RWPE2 (cell line): ENCODE measurements at regions not wholly inside any gene's neighbourhood (a gene's known extent, or its start where the extent isn't known, plus 50 kb on each side); places are given as distances from the start of the nearest gene placed in this dataset.

Experiments used
- ATAC-seq: fragments of 200-7000 bp; cut with Tn5 transposase; 3 replicates; pipeline ENCODE4 v1.9.1; 2021; ENCODE audit warnings: low read depth
- DNase-seq: peaks from one replicate; pipeline ENCODE4 v3.0.0-alpha.2; 2020; ENCODE audit warnings: low spot score
- H3K27ac ChIP-seq: fragments of 450-650 bp; 2 replicates; pipeline ENCODE4 v1.5.1; 2017; ENCODE audit warnings: mild to moderate bottlenecking; ENCODE audit not compliant: poor library complexity, severe bottlenecking
- H3K27me3 ChIP-seq: fragments of 250-450 bp; sonication (Bioruptor Pico); 2 replicates; pipeline ENCODE4 v1.5.1; 2021; ENCODE audit warnings: mild to moderate bottlenecking, moderate library complexity; ENCODE audit not compliant: insufficient read depth, poor library complexity, severe bottlenecking
- H3K36me3 ChIP-seq: fragments of 250-450 bp; sonication (Bioruptor Pico); 2 replicates; pipeline ENCODE4 v1.5.1; 2020; ENCODE audit warnings: low read depth, mild to moderate bottlenecking, moderate library complexity
- H3K4me1 ChIP-seq: fragments of 250-450 bp; sonication (Bioruptor Pico); 2 replicates; pipeline ENCODE4 v1.5.1; 2021; ENCODE audit warnings: mild to moderate bottlenecking, moderate library complexity; ENCODE audit not compliant: insufficient read depth, poor library complexity, severe bottlenecking
- H3K4me3 ChIP-seq: fragments of 250-450 bp; sonication (Bioruptor Pico); 2 replicates; pipeline ENCODE4 v1.5.1; 2021; ENCODE audit warnings: mild to moderate bottlenecking, moderate library complexity; ENCODE audit not compliant: severe bottlenecking
- H3K9me3 ChIP-seq: fragments of 250-450 bp; sonication (Bioruptor Pico); 2 replicates; pipeline ENCODE4 v1.5.1; 2021; ENCODE audit warnings: mild to moderate bottlenecking, moderate library complexity; ENCODE audit not compliant: severe bottlenecking
- TF ChIP-seq, protein P1 (sequence below): fragments of 450-650 bp; IDR thresholded peaks from one replicate; pipeline ENCODE4 v1.5.1; 2017; ENCODE audit warnings: mild to moderate bottlenecking, moderate library complexity; ENCODE audit not compliant: poor library complexity, severe bottlenecking

DNA sequence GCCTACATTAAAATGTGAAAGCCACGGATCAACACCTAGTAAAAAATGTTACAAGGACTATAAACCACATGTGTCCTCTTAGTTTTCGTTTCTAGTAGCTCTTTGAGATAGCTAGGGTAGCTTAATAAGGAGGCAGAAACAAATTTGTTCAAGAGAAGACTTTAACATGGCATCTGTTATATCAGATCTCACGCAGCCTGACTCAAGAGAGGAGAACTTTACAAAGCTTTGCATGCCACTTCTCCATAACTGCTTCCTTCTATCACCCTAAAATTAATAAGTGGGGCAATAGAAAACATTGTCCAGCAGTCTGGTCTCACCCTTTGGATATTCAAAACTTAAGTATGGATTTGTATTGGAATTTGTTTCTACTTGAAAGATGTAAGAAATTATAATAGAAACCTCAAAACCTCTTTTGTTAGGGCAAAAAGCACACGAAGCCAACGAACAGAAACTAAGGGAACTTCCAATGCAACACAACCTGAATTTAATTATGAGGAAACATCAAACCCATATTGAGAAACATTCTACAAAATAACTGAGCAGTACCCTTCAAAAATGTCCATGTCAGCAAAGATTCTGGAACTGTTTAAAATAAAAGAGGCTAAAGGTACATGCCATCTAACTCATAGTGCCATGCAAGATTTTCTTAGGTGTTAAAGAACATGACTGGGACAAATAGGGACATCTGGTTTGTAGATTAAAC, 194.8 kb downstream of the LRIG3 start:
- Histone ChIP-seq H3K27me3 (no peaks in the 10 kb centered on the region), H3K27ac (no peak overlapping the region), H3K9me3 (no peaks in the 10 kb centered on the region), H3K4me3 (no peak overlapping the region), H3K36me3 (no peaks in the 10 kb centered on the region), H3K4me1 (no peaks in the 10 kb centered on the region)
- ATAC-seq (no peak), DNase-seq (no peak)
- TF ChIP-seq, protein P1, sequence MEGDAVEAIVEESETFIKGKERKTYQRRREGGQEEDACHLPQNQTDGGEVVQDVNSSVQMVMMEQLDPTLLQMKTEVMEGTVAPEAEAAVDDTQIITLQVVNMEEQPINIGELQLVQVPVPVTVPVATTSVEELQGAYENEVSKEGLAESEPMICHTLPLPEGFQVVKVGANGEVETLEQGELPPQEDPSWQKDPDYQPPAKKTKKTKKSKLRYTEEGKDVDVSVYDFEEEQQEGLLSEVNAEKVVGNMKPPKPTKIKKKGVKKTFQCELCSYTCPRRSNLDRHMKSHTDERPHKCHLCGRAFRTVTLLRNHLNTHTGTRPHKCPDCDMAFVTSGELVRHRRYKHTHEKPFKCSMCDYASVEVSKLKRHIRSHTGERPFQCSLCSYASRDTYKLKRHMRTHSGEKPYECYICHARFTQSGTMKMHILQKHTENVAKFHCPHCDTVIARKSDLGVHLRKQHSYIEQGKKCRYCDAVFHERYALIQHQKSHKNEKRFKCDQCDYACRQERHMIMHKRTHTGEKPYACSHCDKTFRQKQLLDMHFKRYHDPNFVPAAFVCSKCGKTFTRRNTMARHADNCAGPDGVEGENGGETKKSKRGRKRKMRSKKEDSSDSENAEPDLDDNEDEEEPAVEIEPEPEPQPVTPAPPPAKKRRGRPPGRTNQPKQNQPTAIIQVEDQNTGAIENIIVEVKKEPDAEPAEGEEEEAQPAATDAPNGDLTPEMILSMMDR, result no peak

DNA sequence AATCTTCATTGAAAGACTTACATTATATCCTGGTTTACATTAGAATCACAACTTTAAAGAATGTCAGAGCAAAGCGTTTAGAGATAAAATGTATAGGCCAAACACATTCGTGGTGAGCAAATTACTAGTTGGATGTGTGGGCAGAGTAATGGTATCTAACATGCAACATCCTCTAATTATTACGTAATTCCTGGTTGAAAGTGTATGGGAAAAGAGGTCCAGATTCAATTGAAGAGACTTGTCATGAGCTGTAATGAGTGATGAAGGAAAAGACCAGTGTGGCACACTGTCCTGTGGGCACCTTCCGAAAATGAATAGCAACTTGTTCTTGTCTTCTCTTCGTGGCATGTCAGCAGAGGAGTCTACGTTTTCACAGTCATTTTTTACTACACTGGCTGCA, 192.8 kb downstream of the LRIG3 start:
- Histone ChIP-seq H3K9me3 (no peaks in the 10 kb centered on the region), H3K36me3 (no peaks in the 10 kb centered on the region), H3K27me3 (no peaks in the 10 kb centered on the region), H3K4me1 (no peaks in the 10 kb centered on the region), H3K27ac (no peak overlapping the region), H3K4me3 (no peak overlapping the region)
- TF ChIP-seq, protein P1, result no peak
- ATAC-seq (no peak), DNase-seq (no peak)

DNA sequence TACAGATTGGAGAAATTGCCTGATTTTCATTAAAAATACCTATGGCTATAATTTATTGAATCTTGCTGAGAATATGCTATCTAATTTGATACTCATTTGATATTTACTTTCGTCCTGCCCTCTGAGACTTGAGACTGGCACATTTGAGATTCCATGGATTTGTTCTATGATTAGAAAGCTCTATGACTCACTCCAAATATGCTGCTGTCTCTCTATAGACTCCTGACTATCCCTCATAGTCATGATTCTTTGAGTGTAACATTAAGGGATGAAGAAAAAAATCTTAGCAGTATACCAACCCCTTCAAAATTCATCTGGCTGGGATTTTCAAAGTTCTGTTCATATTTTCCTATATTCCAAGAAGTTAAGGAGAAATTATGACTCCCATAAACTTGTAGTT, 191.9 kb downstream of the LRIG3 start:
- TF ChIP-seq, protein P1, result no peak
- Histone ChIP-seq H3K4me3 (no peak overlapping the region), H3K9me3 (no peaks in the 10 kb centered on the region), H3K4me1 (no peaks in the 10 kb centered on the region), H3K27ac (no peak overlapping the region), H3K36me3 (no peaks in the 10 kb centered on the region), H3K27me3 (no peaks in the 10 kb centered on the region)
- ATAC-seq (peak; percentile 58; the same call in 1 of the 3 replicates), DNase-seq (no peak)

DNA sequence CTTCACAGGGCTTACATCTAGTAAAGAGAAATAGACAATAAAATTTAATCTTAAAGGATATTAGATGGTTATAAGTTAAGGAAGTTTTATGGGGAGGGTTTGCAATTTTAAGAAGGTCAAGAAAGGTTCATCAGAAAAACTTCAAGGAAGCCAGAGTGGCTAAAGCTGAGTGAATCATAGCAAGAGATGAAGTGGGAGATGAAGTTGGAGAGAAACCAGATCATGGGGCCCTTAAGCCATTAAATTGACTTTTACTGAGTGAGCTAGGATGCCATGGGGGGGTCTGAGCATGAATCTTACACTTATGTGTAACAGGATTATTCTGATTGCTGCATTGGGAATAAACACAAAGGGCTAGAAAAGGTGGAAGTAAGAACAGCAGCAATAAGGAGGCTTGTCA, 189.2 kb downstream of the LRIG3 start:
- TF ChIP-seq, protein P1, result no peak
- Histone ChIP-seq H3K9me3 (no peaks in the 10 kb centered on the region), H3K4me1 (no peaks in the 10 kb centered on the region), H3K27ac (no peak overlapping the region), H3K36me3 (no peaks in the 10 kb centered on the region), H3K4me3 (no peak overlapping the region), H3K27me3 (no peaks in the 10 kb centered on the region)
- DNase-seq (no peak), ATAC-seq (no peak)

DNA sequence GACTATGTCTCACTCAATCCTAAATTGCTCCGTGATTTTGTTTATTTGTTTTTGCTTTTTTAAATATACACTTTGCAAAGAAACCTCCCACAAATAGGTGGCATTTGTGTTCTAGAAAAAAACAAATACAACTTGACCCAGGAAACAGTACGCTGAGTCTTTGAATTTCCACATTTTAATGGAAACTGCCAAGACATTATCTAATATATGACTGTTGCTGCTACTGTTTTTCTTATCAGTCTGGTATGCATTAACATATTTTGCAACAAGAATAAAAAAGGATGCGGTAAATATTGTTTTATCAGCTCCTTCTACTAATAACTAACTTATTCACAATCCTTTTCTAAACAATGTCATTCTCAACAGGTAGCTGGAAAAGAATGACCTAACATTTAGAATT, 187.4 kb downstream of the LRIG3 start:
- TF ChIP-seq, protein P1, result no peak
- Histone ChIP-seq H3K27me3 (no peaks in the 10 kb centered on the region), H3K27ac (no peak overlapping the region), H3K4me1 (no peaks in the 10 kb centered on the region), H3K4me3 (no peak overlapping the region), H3K9me3 (no peaks in the 10 kb centered on the region), H3K36me3 (no peaks in the 10 kb centered on the region)
- ATAC-seq (no peak), DNase-seq (no peak)
